ENCODE measurements at regions not wholly inside any gene's neighbourhood (a gene's known extent, or its start where the extent isn't known, plus 50 kb on each side); places are given as distances from the start of the nearest gene placed in this dataset.

DNA sequence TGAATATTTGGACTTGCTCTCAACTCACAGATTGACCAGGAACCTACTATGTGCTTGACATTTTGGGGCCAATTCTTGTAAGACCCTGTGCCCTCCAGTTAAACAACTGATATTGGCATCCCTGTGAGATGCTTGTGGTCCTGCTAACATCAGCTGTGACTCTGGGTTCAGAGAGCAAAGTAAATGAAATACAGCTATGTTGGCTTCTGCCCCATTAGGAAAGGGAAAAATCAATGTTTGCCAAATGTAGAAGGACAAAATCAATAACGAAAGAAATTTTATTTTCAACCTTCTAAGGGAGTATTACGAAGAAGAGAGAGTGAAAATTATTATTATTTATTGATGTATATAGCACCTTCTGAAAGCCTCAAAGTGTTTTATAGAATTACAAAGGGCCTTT, 266.9 kb upstream of the ARID1B start:
- DNase-seq: no peak

DNA sequence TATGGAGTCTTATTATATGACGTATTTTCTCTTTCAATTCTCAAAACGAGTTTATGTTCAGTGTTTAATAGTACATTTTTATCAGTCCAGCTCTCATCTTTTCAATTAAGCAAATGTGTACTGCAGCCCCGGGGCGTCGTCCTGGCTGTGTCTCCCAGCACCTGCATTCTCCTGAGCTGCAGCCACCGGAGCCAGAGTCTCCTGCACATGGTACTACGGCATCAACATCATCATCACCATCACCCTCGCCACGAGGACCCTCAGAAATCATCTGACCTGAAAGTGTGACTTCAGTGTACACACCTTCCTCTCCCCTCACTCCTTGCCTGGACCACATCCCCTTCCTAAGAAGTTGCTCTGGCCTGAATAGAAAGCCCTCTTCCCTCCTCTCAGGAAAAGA, 267.7 kb upstream of the ARID1B start:
- no peak for DNase-seq

GRCh38 chr6:156508923-156509322, 268.3 kb upstream of the ARID1B start:
- DNase-seq: no peak

- DNase-seq: no peak
Observed at GRCh38 chr6:156508126-156508525, 269.1 kb upstream of the ARID1B start.

DNA sequence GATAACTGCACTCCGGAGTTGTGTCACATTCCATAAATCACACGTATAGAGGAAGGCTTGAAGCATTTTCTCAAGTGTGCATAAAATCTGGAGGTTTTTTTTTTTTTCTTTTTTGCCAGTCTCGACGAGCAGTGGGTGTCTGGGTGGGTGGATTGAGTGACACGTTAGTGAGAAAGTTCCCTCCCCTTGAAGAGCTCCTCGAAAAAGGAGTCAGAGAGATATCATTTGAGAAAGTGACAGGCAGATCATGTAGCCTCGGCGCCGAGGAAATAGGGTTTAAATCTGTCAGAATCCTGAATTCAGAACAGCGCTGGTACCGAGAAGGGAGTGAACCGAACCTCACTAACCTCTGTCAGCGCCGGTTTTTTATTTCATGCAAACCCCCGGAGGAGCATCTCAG, 269.5 kb upstream of the ARID1B start:
- no peak for DNase-seq

GRCh38 chr6:156507106-156507505, 270.1 kb upstream of the ARID1B start:
- DNase-seq: no peak

GRCh38 chr6:156502969-156503504, 274.1 kb upstream of the ARID1B start:
- DNase-seq: no peak

DNA sequence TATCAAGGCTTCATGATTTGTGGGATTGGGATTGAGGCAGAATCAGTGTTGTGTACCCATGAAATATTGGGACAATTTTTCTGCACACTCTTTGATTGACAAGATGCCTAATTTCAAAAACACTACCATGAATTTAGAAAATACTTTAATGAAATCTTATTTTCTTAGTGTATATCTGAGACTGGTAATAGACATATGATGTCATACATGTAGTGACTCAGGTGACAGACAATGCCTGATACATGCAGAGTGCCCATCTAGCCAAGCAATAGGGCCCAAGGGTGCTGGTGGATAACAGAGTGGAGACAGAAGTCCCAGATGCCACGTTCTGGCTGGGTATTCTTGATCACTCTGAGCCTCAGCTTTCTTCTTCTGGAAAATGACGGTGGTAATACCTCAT, 279.6 kb upstream of the ARID1B start:
- no peak for DNase-seq

DNA sequence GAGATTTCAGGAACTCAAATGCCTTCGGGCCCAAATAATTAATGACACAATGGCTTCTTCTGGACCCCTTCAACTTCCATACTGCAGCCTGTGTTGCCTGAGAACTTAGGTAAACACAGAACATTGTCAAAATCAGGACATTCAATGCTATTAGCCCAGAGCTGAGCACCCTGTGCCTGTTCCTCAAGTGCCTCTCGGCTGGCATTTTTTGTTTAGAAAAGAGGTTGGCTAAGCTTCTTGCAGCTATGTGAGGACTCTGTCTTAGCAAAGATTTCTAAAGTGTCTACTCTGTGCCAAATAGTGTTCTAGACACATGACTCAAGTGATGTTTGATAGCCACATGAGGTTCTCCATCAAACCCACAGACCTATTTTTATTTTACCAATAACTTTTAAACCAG, 289.3 kb upstream of the ARID1B start:
- DNase-seq: no peak

- no peak for DNase-seq
Observed at GRCh38 chr6:156485150-156485549, 292.0 kb upstream of the ARID1B start.

DNA sequence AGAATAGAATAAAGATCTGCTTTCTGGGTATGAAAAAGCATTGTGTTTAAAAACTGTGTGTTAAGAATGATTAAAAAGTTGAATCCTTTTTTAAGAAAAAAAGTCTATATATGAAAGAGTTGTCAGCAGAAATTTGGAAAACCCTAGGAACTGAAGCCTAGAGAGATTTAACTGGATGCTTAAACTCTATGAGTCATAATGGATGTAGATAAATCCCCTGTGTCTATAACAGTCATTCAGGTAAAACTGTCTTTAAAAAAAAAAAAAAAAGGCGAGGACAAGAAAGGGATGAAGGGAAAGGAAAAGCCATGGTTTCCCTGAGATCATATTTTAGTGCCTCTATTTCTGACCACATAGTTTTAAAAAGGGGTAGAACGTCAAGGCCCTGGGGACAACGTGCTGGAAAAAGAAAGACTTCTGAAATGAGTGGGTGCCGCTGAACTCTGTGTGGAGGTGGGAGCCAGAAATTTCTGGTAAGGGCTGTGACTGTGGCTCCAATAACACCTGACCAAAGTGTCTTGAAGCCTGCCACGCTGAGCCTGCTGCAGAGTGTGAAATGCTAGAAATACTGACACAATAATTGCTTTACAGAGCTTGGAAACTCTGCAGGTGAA, 302.6 kb upstream of the ARID1B start:
- no peak for DNase-seq

DNA sequence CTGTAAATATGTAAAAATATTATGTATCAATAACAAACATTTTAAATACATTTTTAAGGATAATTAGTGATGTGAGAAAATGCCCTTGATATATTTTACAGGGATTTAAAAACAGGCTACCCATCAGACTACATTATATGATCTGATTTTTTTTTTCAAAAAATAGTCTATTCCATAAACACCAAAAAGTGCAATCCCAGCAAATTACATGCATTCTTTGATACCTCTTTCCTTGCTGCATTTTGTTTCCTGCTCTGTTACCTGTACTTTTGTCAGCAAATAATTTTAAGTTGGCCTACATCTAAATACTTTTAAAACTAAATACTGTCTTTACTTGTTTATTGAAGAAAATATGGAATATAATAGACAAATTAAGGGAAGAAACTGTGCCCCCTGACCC, 306.2 kb upstream of the ARID1B start:
- no peak for DNase-seq

DNA sequence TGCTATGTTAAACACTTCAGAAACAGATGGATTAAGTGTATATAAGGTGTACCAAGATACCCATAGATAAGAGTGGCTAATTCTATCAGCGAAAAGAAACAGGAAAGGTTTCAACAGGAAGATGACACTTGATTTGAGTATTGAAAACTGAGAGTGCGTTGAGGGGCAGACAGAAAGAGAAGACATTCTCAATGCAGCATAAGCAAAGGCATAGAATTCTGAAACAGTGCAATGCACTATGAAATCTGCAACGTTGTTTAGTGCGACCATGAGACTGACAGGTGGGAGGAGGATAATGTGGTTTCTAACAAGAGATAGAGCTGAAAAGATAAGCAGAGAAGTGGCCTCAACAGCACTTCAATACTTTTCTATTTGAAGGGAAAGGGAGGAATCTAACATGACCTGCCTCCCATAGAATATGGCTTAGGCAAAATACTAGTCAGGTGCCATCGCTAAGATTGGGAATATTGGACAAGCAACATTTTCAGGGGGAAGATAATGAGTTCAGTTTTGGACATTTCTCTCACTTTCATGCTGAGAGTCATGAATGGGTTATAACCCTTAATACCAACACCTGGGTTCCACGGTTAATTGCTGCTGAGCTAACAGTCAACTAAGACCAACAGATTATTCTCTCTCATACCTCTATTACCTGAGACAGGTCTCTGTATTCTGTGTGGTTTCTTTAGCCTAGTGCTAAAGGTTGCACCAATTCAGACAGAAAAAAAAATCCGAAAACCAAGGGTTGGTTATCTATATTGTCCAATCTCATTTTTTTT, 312.9 kb upstream of the ARID1B start:
- DNase-seq: no peak

DNA sequence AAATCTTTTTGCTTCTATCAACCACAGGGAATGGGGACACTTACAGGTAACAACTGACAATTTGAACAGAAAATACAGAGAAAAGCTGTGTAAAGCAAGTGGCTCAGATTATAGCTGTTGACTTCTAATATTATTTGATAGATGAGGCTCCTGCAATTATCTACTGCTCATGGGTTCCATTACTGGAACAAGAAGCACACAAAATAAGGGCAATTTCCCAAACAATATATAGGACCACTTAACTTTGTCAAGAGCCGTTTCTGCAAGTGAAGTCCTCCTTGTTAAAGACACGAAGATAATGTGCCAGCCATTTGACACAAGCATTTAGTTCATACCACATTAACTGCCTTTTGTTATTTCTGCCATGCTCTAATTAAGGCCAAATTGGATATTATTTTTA, 315.5 kb upstream of the ARID1B start:
- DNase-seq: no peak

- DNase-seq: no peak
Observed at GRCh38 chr6:156457601-156458000, 319.6 kb upstream of the ARID1B start.

DNA sequence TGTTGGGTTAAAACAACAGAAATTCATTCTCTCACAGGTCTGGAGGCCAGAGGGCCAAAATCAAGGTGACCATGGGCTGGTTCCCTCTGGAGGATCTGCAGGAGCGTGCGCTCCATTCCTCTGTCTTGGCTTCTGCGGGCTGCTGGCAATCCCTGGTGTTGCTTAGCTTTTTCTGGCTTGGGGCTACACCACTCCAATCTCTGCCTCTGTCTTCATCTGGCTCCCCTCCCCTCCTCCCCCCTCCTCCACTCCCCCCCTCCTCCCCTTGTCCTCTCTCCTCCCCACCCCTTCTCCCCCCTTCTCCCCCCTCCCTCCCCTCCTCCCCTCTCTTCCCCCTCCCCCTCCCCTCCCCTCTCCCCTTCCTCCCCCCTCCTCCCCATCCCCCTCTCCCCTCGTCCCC, 321.3 kb upstream of the ARID1B start:
- no peak for DNase-seq

DNA sequence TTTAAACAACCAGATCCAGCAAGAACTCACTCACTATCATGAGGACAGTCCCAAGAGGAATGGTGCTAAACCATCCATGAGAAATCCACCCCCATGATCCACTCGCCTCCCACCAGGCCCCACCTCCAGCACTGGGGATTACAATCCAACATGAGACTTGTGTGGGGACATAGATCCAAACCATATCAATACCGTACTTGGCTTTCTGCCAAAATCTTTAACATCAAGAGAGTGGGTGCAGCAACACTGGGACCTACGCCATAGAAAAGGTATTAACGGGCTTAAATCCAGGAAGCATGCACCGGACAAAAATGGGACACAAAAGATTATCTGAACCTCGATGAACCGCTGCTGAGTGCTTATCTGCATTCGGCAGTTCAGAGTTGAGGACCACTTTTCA, 322.3 kb upstream of the ARID1B start:
- DNase-seq: no peak

DNA sequence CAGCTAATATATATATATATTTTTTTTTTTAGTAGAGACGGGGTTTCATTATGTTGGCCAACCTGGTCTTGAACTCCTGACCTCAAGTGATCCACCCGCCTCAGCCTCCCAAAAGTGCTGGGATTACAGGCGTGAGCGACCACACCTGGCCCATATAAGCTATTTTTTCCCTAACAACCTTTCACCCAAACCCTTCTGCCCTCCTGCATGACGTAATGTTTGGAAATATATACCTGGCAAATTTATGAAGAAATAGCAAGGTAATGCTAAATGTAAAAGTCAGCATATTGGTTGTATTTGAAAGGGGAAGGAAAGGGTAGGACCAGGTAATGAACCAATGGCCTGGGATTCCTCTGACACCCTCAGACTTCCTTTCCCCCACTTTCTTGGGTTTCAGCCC, 325.5 kb upstream of the ARID1B start:
- DNase-seq: no peak

DNA sequence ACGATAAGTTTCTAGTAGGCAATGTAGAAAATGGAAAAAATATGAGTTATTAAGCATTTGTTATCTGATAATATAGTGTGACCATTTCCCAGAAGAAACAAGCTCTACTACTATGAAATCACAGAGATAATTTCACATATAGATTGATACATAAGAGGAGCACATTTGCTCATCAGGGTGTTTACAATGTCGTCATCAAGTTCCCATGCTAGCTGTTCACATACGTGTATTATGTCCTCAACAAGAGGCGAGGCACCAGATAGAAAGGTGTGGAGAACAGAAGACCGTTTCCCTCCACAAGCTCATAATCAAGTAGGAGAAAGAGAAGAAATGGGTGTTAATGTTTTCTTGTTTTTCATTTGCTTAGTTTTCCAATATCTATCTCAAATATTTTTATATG, 326.1 kb upstream of the ARID1B start:
- no peak for DNase-seq

- no peak for DNase-seq
Observed at GRCh38 chr6:156450421-156450820, 326.8 kb upstream of the ARID1B start.

- no peak for DNase-seq
Observed at GRCh38 chr6:156449569-156449968, 327.6 kb upstream of the ARID1B start.

DNA sequence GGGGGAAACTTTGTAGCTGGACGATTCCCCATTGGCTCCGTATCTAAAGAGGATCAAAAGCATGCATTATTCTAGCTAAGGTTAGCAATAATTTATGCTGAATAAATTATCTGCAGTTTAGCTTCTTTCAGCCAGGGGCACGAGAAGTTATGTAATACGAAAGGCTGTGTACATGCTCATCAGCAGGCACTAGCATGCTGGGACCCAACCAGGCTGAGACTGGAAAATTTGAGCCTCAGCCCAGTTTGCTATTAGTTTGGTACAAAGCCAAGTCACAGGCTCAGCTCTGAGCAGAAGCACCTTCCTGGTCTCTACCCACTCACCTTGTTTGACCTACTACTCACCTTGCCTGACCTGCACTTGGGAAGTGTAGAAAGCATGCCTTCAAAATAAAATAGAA, 328.1 kb upstream of the ARID1B start:
- no peak for DNase-seq

DNA sequence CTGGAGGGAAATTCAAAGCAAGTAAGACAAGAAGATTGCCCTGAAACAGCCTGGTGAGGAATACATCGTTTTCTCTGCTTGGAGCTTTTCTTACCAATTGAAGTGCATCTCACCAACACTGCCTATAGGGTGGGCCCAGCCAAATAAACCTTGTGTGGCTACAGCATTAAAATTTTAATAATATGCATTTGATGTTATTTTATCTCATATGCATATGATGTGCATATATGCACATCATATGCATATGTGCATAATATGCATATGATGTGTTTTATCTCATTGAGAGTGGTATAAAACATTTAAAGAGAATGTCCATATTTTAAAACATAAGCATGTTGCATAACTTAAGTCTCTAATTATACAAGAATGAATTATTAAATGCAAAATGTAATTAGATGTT, 328.6 kb upstream of the ARID1B start:
- no peak for DNase-seq

GRCh38 chr6:156440688-156441087, 336.5 kb upstream of the ARID1B start:
- no peak for DNase-seq
